Endothelial cell of umbilical vein (primary cell): ENCODE measurements at regions not wholly inside any gene's neighbourhood (a gene's known extent, or its start where the extent isn't known, plus 50 kb on each side); places are given as distances from the start of the nearest gene placed in this dataset.

Experiments used
- BruUV-seq: library from RNA; stranded (reverse); fragments of 400-500 nt; replicated peaks from 2 replicates; lab custom pipeline; 2021; lab: Mats Ljungman, UMichigan
- CTCF ChIA-PET: fragments of 300-600, 350-600 bp; sonication (Branson Sonifier 250); formaldehyde crosslinking; loops from one replicate; lab custom pipeline; 2021; ENCODE audit warnings: antibody characterized with exemption, inconsistent platforms; lab: Charles Lee
- POLR2A ChIA-PET: fragments of 300-600, 350-600 bp; sonication (Branson Sonifier 250); formaldehyde crosslinking; loops from one replicate; lab custom pipeline; 2021; ENCODE audit warnings: antibody characterized with exemption, inconsistent platforms; lab: Charles Lee
- DNase-seq: peaks from one replicate; pipeline ENCODE4 v3.0.0-alpha.2; 2011; ENCODE audit warnings: low read depth, low spot score
- FAIRE-seq: peaks from 2 replicates; lab custom pipeline; 2011; peaks lifted over from hg19 to GRCh38; lab: Jason Lieb, UNC
- H2AFZ ChIP-seq: 2 replicates; pipeline ENCODE4 v1.6.0; 2012; ENCODE audit warnings: low read depth, low read length, control low read depth, inconsistent platforms
- H3K27ac ChIP-seq: 2 replicates; pipeline ENCODE4 v1.5.1; 2011; ENCODE audit warnings: low read depth, mild to moderate bottlenecking, control low read depth, low read length, moderate library complexity; ENCODE audit not compliant: insufficient read depth
- H3K27me3 ChIP-seq, 2 experiments: 2 replicates each; pipeline versions ENCODE4 v1.6.0 to v1.6.1; 2011; ENCODE audit warnings: low read length in 2 of 2, mixed read lengths in 1 of 2; ENCODE audit not compliant: control insufficient read depth in 2 of 2, insufficient read depth in 2 of 2
- H3K36me3 ChIP-seq, 2 experiments: 2 replicates in 1 of 2; 3 replicates in 1 of 2; pipeline ENCODE4 v1.5.1; 2011; ENCODE audit warnings: low read length in 2 of 2, mild to moderate bottlenecking in 1 of 2, moderate library complexity in 1 of 2; ENCODE audit not compliant: control insufficient read depth in 2 of 2, insufficient read depth in 2 of 2; ENCODE audit errors: extremely low read depth in 1 of 2
- H3K4me1 ChIP-seq: 3 replicates; pipeline ENCODE4 v1.5.1; 2011; ENCODE audit warnings: mild to moderate bottlenecking, low read length; ENCODE audit not compliant: control insufficient read depth, insufficient read depth; ENCODE audit errors: extremely low read depth
- H3K4me2 ChIP-seq: 2 replicates; pipeline ENCODE4 v1.6.1; 2011; ENCODE audit warnings: low read length, control low read depth, mixed read lengths; ENCODE audit not compliant: insufficient read depth
- H3K4me3 ChIP-seq, 3 experiments: fragments of 200-600 bp in 1 of 3; sonication (generic), shearing (Covaris generic) in 1 of 3; replicated peaks in 1 of 3; 2 replicates each; pipeline ENCODE4 v1.5.1; 2011 to 2016; ENCODE audit warnings: control low read depth in 3 of 3, low read length in 3 of 3, mild to moderate bottlenecking in 2 of 3, inconsistent platforms in 1 of 3, low read depth in 1 of 3, moderate library complexity in 1 of 3; ENCODE audit not compliant: insufficient read depth in 1 of 3
- H3K79me2 ChIP-seq: 2 replicates; pipeline ENCODE4 v1.6.0; 2012; ENCODE audit warnings: low read length, inconsistent platforms; ENCODE audit not compliant: control insufficient read depth, insufficient read depth
- H3K9ac ChIP-seq: replicated peaks from 2 replicates; pipeline ENCODE3; 2011; ENCODE audit warnings: low read length, control low read depth; ENCODE audit not compliant: insufficient read depth; ENCODE audit errors: extremely low read depth
- H3K9me1 ChIP-seq: replicated peaks from 3 replicates; pipeline ENCODE4 v1.6.0; 2011; ENCODE audit warnings: mild to moderate bottlenecking, low read length; ENCODE audit not compliant: control insufficient read depth, insufficient read depth; ENCODE audit errors: extremely low read depth
- H3K9me3 ChIP-seq: replicated peaks from 2 replicates; pipeline ENCODE4 v1.5.1; 2012; ENCODE audit warnings: low read length, inconsistent platforms; ENCODE audit not compliant: control insufficient read depth, insufficient read depth
- H4K20me1 ChIP-seq: replicated peaks from 2 replicates; pipeline ENCODE3; 2011; ENCODE audit warnings: mild to moderate bottlenecking, low read length; ENCODE audit not compliant: control insufficient read depth, insufficient read depth; ENCODE audit errors: extremely low read depth
- CTCF ChIP-seq, 2 donors: IDR thresholded peaks; 1 replicate in 1 of 2; 2 replicates in 1 of 2; pipeline ENCODE4 v1.5.1; 2011; ENCODE audit warnings: low read length in 2 of 2, mild to moderate bottlenecking in 2 of 2, moderate library complexity in 2 of 2, control low read depth in 1 of 2, inconsistent platforms in 1 of 2, low read depth in 1 of 2; ENCODE audit not compliant: insufficient read depth in 1 of 2; ENCODE audit errors: extremely low read depth in 1 of 2
- EZH2 ChIP-seq: IDR thresholded peaks from 2 replicates; pipeline ENCODE4 v1.6.1; 2012; ENCODE audit warnings: borderline replicate concordance, low read depth, mild to moderate bottlenecking, moderate library complexity, low read length, inconsistent platforms; ENCODE audit not compliant: severe bottlenecking
- FOS ChIP-seq: IDR thresholded peaks from 2 replicates; pipeline ENCODE4 v1.6.1; 2011; ENCODE audit warnings: mild to moderate bottlenecking, low read length, moderate library complexity, borderline replicate concordance; ENCODE audit not compliant: insufficient read depth
- GATA2 ChIP-seq: IDR thresholded peaks from 2 replicates; pipeline ENCODE4 v1.7.0; 2011; ENCODE audit warnings: low read depth, mild to moderate bottlenecking, moderate library complexity, mixed read lengths, low read length; ENCODE audit not compliant: insufficient read length, insufficient read depth
- JUN ChIP-seq: IDR thresholded peaks from 2 replicates; pipeline ENCODE4 v1.6.1; 2011; ENCODE audit warnings: borderline replicate concordance, low read depth; ENCODE audit not compliant: insufficient read length, insufficient read depth
- MAX ChIP-seq: IDR thresholded peaks from 2 replicates; pipeline ENCODE4 v1.6.1; 2011; ENCODE audit not compliant: insufficient read depth, insufficient read length
- MYC ChIP-seq: IDR thresholded peaks from one replicate; pipeline ENCODE4 v1.6.1; 2011; ENCODE audit warnings: mild to moderate bottlenecking, low read depth, low read length
- POLR2A ChIP-seq: IDR thresholded peaks from 2 replicates; pipeline ENCODE4 v1.6.1; 2012; ENCODE audit warnings: low read depth, mild to moderate bottlenecking, control low read depth, low read length
- POLR2AphosphoS5 ChIP-seq: IDR thresholded peaks from 2 replicates; pipeline ENCODE4 v1.6.1; 2012; ENCODE audit warnings: low read depth, mild to moderate bottlenecking, control low read depth, low read length, moderate library complexity; ENCODE audit not compliant: insufficient read depth
- dilution Hi-C: fragments of 300-500 bp; cut with MboI; formaldehyde crosslinking; loops from one replicate; pipeline ENCODE4 v1.15.0; 2019; ENCODE audit warnings: low sequenced_read_pairs; ENCODE audit not compliant: extremely low pct_ligation_motif_present
- intact Hi-C: fragments of 100-400 bp; cut with micrococcal nuclease; formaldehyde crosslinking; loops from one replicate; pipeline ENCODE4 v1.10.0; 2022

GRCh38 chr14:96150214-96150613 is 54.4 kb upstream of the BDKRB2 start:
- H3K27ac ChIP-seq: no peak overlapping the region
- intact Hi-C loops (no loop called here), dilution Hi-C loops (no loop called here)
- DNase-seq (no peak), FAIRE-seq (no peak)
- H3K79me2 ChIP-seq: no peaks in the 10 kb centered on the region
- no TSS peak for BruUV-seq
- POLR2A ChIA-PET: no interaction called here
- no peak overlapping the region for H3K4me2 ChIP-seq
- CTCF ChIA-PET: no interaction called here
- H3K9me1 ChIP-seq: no peaks in the 10 kb centered on the region
- TF ChIP-seq FOS (no peak), GATA2 (no peak), MAX (no peak), POLR2AphosphoS5 (no peak), JUN (no peak), POLR2A (no peak), CTCF (IDR thresholded peaks at IDR 0.05; ENCODE audit: extremely low read depth in 1 of 2, insufficient read depth in 1 of 2, low read depth in 1 of 2, low read length in 2 of 2) (no peak), EZH2 (no peak), MYC (no peak)
- no peak overlapping the region for H3K4me3 ChIP-seq
- no peaks in the 10 kb centered on the region for H4K20me1 ChIP-seq
- no peaks in the 10 kb centered on the region for H3K36me3 ChIP-seq
- H3K4me1 ChIP-seq: peaks cover 2% of the 10 kb centered on the region
- H2AFZ ChIP-seq: no peak overlapping the region
- H3K9me3 ChIP-seq: no peaks in the 10 kb centered on the region
- H3K9ac ChIP-seq: no peak overlapping the region
- no peaks in the 10 kb centered on the region for H3K27me3 ChIP-seq
